ENCODE measurements at regions not wholly inside any gene's neighbourhood (a gene's known extent, or its start where the extent isn't known, plus 50 kb on each side); places are given as distances from the start of the nearest gene placed in this dataset.

GRCh38 chr12:78269620-78270019, 438.9 kb downstream of the NAV3 start:
- no peak for TF ChIP-seq GATA2 (IDR thresholded peaks at IDR 0.05; ENCODE audit: low read depth, low read length)
- TF ChIP-seq GATA3 (IDR thresholded peaks at IDR 0.05; ENCODE audit: low read depth, low read length) = no peak

GRCh38 chr12:78271546-78271945, 440.9 kb downstream of the NAV3 start:
- TF ChIP-seq GATA2 (IDR thresholded peaks at IDR 0.05; ENCODE audit: low read depth, low read length) (no peak), GATA3 (IDR thresholded peaks at IDR 0.05; ENCODE audit: low read depth, low read length) (no peak)

DNA sequence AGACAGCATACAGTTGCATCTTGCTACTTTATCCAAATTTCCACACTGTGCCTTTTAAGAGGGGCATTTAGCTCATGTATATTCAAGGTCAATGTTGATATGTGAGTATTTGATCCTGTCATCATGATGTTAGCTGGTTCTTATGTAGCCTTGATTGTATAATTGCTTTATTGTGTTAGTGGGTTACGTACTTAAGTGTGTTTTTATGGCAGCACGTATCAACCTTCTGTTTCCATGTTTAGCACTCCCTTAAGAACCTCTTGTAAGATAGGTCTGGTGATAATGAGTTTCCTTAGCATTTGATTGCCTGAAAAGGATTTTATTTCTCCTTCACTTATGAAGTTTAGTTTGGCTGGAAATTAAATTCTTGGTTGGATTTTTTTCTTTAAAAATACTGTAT, 445.2 kb downstream of the NAV3 start:
- TF ChIP-seq GATA3 (IDR thresholded peaks at IDR 0.05; ENCODE audit: low read depth, low read length) (no peak), GATA2 (IDR thresholded peaks at IDR 0.05; ENCODE audit: low read depth, low read length) (no peak)

DNA sequence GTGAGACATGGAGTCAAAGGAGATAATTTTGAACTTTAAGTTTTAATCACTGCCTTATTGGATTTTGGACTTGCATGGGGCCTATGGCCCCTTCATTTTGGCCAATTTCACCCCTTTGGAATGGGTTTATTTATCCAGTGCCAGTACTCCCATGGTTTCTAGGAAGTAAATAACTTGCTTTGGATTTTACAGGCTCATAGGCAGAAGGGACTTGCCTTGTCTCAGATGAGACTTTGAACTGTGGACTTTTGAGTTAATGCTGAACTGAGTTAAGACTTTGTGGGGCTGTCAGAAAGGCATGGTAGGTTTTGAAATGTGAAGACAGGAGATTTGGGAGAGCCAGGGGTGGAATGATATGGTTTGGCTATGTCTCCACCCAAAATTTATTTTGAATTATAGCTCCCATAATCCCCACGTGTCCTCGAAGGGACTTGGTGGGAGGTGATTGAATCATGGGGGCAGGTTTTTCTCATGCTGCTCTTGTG, 448.1 kb downstream of the NAV3 start:
- TF ChIP-seq GATA3 (IDR thresholded peaks at IDR 0.05; ENCODE audit: low read depth, low read length) (no peak), GATA2 (IDR thresholded peaks at IDR 0.05; ENCODE audit: low read depth, low read length) (no peak)

DNA sequence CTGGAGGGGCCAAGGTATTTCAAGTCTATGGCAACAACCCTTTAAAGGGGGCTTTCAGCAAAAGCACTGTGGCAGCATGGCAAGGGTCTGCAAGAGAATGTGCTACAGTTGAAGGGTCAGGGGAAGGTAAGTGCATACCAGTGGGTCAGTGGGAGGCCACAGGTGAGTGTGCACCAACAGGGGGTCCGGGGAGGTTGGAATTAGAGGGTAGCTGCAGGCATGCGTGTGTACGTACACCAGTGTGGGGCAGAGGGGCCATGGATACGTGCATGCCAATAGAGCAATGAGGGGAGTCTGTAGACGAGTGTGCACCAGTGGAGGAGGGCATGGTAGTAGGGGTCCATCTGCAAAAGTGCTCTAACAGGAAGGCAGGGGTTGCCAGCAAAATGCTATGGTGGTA, 448.9 kb downstream of the NAV3 start:
- TF ChIP-seq GATA2 (IDR thresholded peaks at IDR 0.05; ENCODE audit: low read depth, low read length) = no peak
- TF ChIP-seq GATA3 (IDR thresholded peaks at IDR 0.05; ENCODE audit: low read depth, low read length) = no peak

- TF ChIP-seq GATA3 (IDR thresholded peaks at IDR 0.05; ENCODE audit: low read depth, low read length) (no peak), GATA2 (IDR thresholded peaks at IDR 0.05; ENCODE audit: low read depth, low read length) (no peak)
Measured at GRCh38 chr12:78284417-78284816, 453.7 kb downstream of the NAV3 start.

- TF ChIP-seq GATA2 (IDR thresholded peaks at IDR 0.05; ENCODE audit: low read depth, low read length) (no peak), GATA3 (IDR thresholded peaks at IDR 0.05; ENCODE audit: low read depth, low read length) (no peak)
Measured at GRCh38 chr12:78290606-78291345, 460.1 kb downstream of the NAV3 start.

GRCh38 chr12:78293059-78293686, 462.5 kb downstream of the NAV3 start:
- TF ChIP-seq GATA2 (IDR thresholded peaks at IDR 0.05; ENCODE audit: low read depth, low read length) (no peak), GATA3 (IDR thresholded peaks at IDR 0.05; ENCODE audit: low read depth, low read length) (no peak)

GRCh38 chr12:78305808-78306207, 475.1 kb downstream of the NAV3 start:
- TF ChIP-seq GATA2 (IDR thresholded peaks at IDR 0.05; ENCODE audit: low read depth, low read length) = no peak
- no peak for TF ChIP-seq GATA3 (IDR thresholded peaks at IDR 0.05; ENCODE audit: low read depth, low read length)

DNA sequence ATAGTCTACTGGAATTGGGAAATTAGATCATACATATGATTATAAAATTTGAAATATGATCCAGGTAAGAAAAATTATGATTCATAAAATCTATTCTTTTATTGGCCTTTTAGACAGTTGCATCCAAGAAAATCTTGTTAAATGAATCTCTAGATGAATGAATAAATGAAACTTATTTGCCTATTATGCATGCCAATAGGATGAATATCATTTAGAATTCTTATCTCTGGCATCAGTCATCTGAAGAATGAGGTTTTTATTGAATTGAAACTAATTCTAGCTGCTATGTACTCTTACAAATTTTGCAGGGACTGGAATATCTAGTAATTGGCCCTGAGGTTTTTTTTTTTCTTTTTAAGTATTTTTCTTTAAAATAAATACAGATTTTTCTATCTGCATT, 475.5 kb downstream of the NAV3 start:
- no peak for TF ChIP-seq GATA2 (IDR thresholded peaks at IDR 0.05; ENCODE audit: low read depth, low read length)
- TF ChIP-seq GATA3 (IDR thresholded peaks at IDR 0.05; ENCODE audit: low read depth, low read length) = no peak

- TF ChIP-seq GATA3 (IDR thresholded peaks at IDR 0.05; ENCODE audit: low read depth, low read length) = no peak
- TF ChIP-seq GATA2 (IDR thresholded peaks at IDR 0.05; ENCODE audit: low read depth, low read length) = no peak
Measured at GRCh38 chr12:78308701-78309100, 478.0 kb downstream of the NAV3 start.

DNA sequence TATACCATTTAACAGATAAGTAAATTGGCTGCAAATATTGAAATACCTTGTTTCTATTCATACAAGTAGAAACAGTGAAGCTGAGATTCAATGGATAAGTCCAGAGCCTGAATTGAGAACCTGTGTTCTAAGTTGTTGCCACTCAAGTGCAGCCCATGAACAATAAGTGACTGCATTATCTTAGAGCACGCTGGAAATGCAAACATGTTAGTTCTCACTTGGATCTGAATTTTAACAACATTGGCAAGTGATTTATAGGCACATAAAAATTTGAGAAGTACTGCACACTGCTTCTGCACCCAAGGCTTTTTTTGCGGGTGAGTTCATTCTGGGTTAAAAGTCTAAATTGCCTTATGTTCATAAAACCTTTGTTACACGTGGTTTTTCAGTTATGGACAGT, 484.3 kb downstream of the NAV3 start:
- TF ChIP-seq GATA2 (IDR thresholded peaks at IDR 0.05; ENCODE audit: low read depth, low read length) = no peak
- TF ChIP-seq GATA3 (IDR thresholded peaks at IDR 0.05; ENCODE audit: low read depth, low read length) = no peak

DNA sequence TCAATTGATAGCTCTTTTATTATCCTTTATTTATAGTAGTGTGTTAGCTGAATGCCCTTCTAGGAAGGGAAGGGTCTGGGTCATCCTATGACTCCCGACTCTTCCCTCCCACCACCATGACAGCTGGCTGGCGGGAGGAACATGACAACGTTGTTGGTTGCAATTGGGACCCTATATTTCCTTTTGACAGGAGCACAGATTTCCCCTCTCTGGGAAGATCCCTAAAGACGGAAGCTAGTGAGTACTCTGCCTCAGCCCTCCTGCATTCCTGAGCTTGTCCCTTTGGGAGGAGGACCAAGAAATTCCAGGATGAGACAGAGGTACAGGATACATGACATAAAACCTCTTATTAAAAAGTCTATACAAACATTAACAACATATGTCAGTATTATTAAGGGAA, 485.4 kb downstream of the NAV3 start:
- TF ChIP-seq GATA2 (IDR thresholded peaks at IDR 0.05; ENCODE audit: low read depth, low read length) (no peak), GATA3 (IDR thresholded peaks at IDR 0.05; ENCODE audit: low read depth, low read length) (no peak)

- no peak for TF ChIP-seq GATA2 (IDR thresholded peaks at IDR 0.05; ENCODE audit: low read depth, low read length)
- TF ChIP-seq GATA3 (IDR thresholded peaks at IDR 0.05; ENCODE audit: low read depth, low read length) = no peak
Measured at GRCh38 chr12:78316631-78317468, 486.2 kb downstream of the NAV3 start.
